ENCODE measurements at regions not wholly inside any gene's neighbourhood (a gene's known extent, or its start where the extent isn't known, plus 50 kb on each side); places are given as distances from the start of the nearest gene placed in this dataset.

DNA sequence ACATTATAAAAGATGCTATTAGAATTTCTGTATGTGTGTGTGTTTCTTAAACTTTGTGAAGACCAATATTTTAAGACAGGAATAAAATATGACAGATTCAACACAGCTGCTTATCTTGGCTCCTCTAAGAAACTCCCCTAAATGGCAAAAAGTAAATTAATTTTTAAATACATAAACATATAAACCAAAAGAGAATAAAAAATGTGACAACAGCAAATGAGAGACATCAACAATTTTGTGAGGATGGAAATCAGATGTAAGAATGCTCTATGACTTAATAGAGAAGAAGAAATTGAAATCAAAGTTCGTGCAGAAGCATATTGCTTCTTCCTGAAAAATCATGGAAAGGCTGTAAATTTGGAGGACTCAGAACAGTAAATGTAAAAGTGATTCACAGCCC is 1083.8 kb downstream of the FLRT2 start:
- in situ Hi-C loops (cut with HindIII; ENCODE audit: low sequenced_read_pairs), result no loop called here
- TF ChIP-seq, protein P1, sequence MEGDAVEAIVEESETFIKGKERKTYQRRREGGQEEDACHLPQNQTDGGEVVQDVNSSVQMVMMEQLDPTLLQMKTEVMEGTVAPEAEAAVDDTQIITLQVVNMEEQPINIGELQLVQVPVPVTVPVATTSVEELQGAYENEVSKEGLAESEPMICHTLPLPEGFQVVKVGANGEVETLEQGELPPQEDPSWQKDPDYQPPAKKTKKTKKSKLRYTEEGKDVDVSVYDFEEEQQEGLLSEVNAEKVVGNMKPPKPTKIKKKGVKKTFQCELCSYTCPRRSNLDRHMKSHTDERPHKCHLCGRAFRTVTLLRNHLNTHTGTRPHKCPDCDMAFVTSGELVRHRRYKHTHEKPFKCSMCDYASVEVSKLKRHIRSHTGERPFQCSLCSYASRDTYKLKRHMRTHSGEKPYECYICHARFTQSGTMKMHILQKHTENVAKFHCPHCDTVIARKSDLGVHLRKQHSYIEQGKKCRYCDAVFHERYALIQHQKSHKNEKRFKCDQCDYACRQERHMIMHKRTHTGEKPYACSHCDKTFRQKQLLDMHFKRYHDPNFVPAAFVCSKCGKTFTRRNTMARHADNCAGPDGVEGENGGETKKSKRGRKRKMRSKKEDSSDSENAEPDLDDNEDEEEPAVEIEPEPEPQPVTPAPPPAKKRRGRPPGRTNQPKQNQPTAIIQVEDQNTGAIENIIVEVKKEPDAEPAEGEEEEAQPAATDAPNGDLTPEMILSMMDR (IDR thresholded peaks at IDR 0.05; ENCODE audit: low read depth, low read length, missing control alignments), result no peak
- DNase-seq (ENCODE audit: low read depth), result no peak
- H3K4me3 ChIP-seq (ENCODE audit: low read depth, low read length), result no peak overlapping the region

DNA sequence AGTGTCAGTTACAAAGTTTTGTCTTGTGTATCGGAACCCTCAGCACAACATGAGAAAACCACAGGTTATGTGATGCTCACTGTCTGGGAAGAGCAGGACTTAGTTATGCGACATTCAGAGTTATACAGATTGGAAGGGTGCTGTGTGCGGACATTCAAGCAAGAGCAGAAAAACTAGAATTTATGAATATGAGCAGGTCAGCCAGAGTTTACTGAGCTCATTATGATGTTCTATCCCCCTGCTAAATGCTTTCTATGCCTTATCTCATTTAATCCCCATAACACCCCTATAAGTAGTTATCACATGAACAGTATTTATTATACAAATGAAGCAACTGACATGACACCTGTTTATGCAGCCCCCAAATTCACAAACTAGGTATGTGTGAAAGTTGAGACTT is 1083.2 kb downstream of the FLRT2 start:
- in situ Hi-C loops (cut with HindIII; ENCODE audit: low sequenced_read_pairs), result no loop called here
- TF ChIP-seq, protein P1 (IDR thresholded peaks at IDR 0.05; ENCODE audit: low read depth, low read length, missing control alignments), result no peak
- H3K4me3 ChIP-seq (ENCODE audit: low read depth, low read length), result no peak overlapping the region
- DNase-seq (ENCODE audit: low read depth), result no peak

- in situ Hi-C loops (cut with HindIII; ENCODE audit: low sequenced_read_pairs), result no loop called here
- TF ChIP-seq, protein P1 (IDR thresholded peaks at IDR 0.05; ENCODE audit: low read depth, low read length, missing control alignments), result no peak
- no peak for DNase-seq (ENCODE audit: low read depth)
- H3K4me3 ChIP-seq (ENCODE audit: low read depth, low read length), result no peak overlapping the region
Observed at GRCh38 chr14:86604561-86604960, 1074.6 kb downstream of the FLRT2 start.

GRCh38 chr14:86602263-86602662 is 1072.3 kb downstream of the FLRT2 start:
- no peak for DNase-seq (ENCODE audit: low read depth)
- TF ChIP-seq, protein P1 (IDR thresholded peaks at IDR 0.05; ENCODE audit: low read depth, low read length, missing control alignments), result no peak
- in situ Hi-C loops (cut with HindIII; ENCODE audit: low sequenced_read_pairs), result no loop called here
- no peak overlapping the region for H3K4me3 ChIP-seq (ENCODE audit: low read depth, low read length)

DNA sequence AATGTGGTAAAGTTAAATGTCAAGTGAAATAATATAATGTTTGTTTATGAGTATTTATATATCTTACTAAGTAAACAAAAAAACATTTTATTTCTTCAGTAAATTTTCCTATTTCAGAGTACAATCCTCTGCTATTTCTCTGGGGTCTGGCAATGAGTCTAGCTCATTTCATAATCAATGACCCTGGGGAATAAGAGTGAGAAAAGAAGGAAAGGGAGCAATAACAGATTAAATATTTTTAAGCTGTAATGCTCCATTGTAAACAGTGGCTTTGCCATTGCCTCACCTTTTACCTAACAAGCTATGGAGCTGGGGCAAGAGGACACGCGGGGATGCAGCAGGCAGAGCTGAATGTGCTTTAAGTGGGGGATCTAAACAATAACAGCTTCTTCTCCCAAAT is 1071.9 kb downstream of the FLRT2 start:
- no peak for DNase-seq (ENCODE audit: low read depth)
- TF ChIP-seq, protein P1 (IDR thresholded peaks at IDR 0.05; ENCODE audit: low read depth, low read length, missing control alignments), result no peak
- in situ Hi-C loops (cut with HindIII; ENCODE audit: low sequenced_read_pairs), result no loop called here
- H3K4me3 ChIP-seq (ENCODE audit: low read depth, low read length), result no peak overlapping the region

- DNase-seq (ENCODE audit: low read depth), result no peak
- no peak overlapping the region for H3K4me3 ChIP-seq (ENCODE audit: low read depth, low read length)
- TF ChIP-seq, protein P1 (IDR thresholded peaks at IDR 0.05; ENCODE audit: low read depth, low read length, missing control alignments), result no peak
- in situ Hi-C loops (cut with HindIII; ENCODE audit: low sequenced_read_pairs), result no loop called here
Observed at GRCh38 chr14:86597279-86597678, 1067.3 kb downstream of the FLRT2 start.

DNA sequence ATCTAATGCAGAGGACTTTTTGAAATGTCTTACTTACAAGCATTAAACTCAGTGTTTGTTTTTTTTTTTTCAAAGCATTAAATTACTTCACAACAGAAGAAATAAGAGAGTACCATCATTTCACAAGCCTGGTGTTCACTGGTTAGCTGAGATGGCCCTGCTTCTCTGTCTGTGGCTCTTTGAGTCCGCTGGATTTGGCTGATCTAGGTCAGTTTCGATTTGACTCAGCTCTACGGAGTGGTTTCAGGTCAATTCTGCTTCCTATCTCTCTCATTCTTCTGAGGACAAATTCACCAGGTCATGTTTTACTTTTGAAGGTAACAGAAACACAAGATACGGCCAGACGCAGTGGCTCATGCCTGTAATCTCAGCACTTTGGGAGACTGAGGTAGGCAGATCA is 1066.1 kb downstream of the FLRT2 start:
- TF ChIP-seq, protein P1 (IDR thresholded peaks at IDR 0.05; ENCODE audit: low read depth, low read length, missing control alignments), result no peak
- no peak for DNase-seq (ENCODE audit: low read depth)
- H3K4me3 ChIP-seq (ENCODE audit: low read depth, low read length), result no peak overlapping the region
- in situ Hi-C loops (cut with HindIII; ENCODE audit: low sequenced_read_pairs), result no loop called here

Data from astrocyte of the cerebellum (primary cell).